ENCODE measurements at regions not wholly inside any gene's neighbourhood (a gene's known extent, or its start where the extent isn't known, plus 50 kb on each side); places are given as distances from the start of the nearest gene placed in this dataset.

- no peak overlapping the region for H3K4me3 ChIP-seq (replicated peaks in 1 of 2; ENCODE audit: low read depth in 1 of 2, low read length in 2 of 2)
- H3K27me3 ChIP-seq (ENCODE audit: insufficient read depth, low read length) = no peaks in the 10 kb centered on the region
- no peak overlapping the region for H3K27ac ChIP-seq (ENCODE audit: low read depth, low read length)
- H2AFZ ChIP-seq (ENCODE audit: low read depth, low read length, poor library complexity, severe bottlenecking) = no peak overlapping the region
- ATAC-seq (no peak), DNase-seq (ENCODE audit: low read depth, low spot score) (no peak)
- H3K9me3 ChIP-seq (ENCODE audit: control insufficient read depth in 1 of 2, insufficient read depth in 1 of 2, low read depth in 1 of 2, low read length in 2 of 2) = no peaks in the 10 kb centered on the region
- no TSS peak for BruUV-seq (replicated peaks)
- H3K4me2 ChIP-seq (ENCODE audit: low read length) = no peak overlapping the region
- ChIA-PET CTCF (interaction anchor here (2.0 kb wide), 1 partner anchor 11 kb away, joined by 6 read pairs; no protein-coding TSS in a partner anchor), POLR2A (no interaction called here), RAD21 (ENCODE audit: low non-redundant PET in 1 of 2, low total read pairs in 2 of 2, uncharacterized antibody in 2 of 2, unreplicated experiment in 2 of 2) (no interaction called here)
- no peaks in the 10 kb centered on the region for H3K36me3 ChIP-seq (ENCODE audit: control insufficient read depth in 1 of 2, insufficient read depth in 2 of 2, low read length in 2 of 2)
- no peaks in the 10 kb centered on the region for H3K9me2 ChIP-seq (ENCODE audit: insufficient read depth)
- no peak overlapping the region for H3K9ac ChIP-seq (ENCODE audit: low read length)
- H3K79me2 ChIP-seq (ENCODE audit: insufficient read depth, low read length) = no peaks in the 10 kb centered on the region
- no peaks in the 10 kb centered on the region for H4K20me1 ChIP-seq (ENCODE audit: insufficient read depth)
- intact Hi-C loops (cut with micrococcal nuclease) = no loop called here
- H3K4me1 ChIP-seq (ENCODE audit: control insufficient read depth in 1 of 2, insufficient read depth in 2 of 2, low read length in 2 of 2) = no peaks in the 10 kb centered on the region
- TF ChIP-seq YY1 (IDR thresholded peaks at IDR 0.05; ENCODE audit: extremely low read depth, insufficient replicate concordance, low read depth, low read length) = no peak
- no peak for TF ChIP-seq POLR2A (IDR thresholded peaks at IDR 0.05; ENCODE audit: borderline replicate concordance, extremely low read depth, insufficient read depth, insufficient read length)
- TF ChIP-seq EGR1 (IDR thresholded peaks at IDR 0.05; ENCODE audit: low read depth) = no peak
- no peak for TF ChIP-seq EZH2 (IDR thresholded peaks at IDR 0.05)
- no peak for TF ChIP-seq EZH2phosphoT487 (IDR thresholded peaks at IDR 0.05; ENCODE audit: borderline replicate concordance)
- TF ChIP-seq RAD21 (IDR thresholded peaks at IDR 0.05; ENCODE audit: low read depth) = no peak
- no peak for TF ChIP-seq ATF3 (IDR thresholded peaks at IDR 0.05)
Measured at GRCh38 chr2:133790711-133791110, 222.4 kb upstream of the NCKAP5 start.

GRCh38 chr2:133791191-133791590, 222.9 kb upstream of the NCKAP5 start:
- Histone ChIP-seq H3K4me2 (ENCODE audit: low read length) (no peak overlapping the region), H3K9me2 (ENCODE audit: insufficient read depth) (no peaks in the 10 kb centered on the region), H4K20me1 (ENCODE audit: insufficient read depth) (no peaks in the 10 kb centered on the region), H3K9me3 (ENCODE audit: control insufficient read depth in 1 of 2, insufficient read depth in 1 of 2, low read depth in 1 of 2, low read length in 2 of 2) (no peaks in the 10 kb centered on the region), H3K27me3 (ENCODE audit: insufficient read depth, low read length) (no peaks in the 10 kb centered on the region), H3K27ac (ENCODE audit: low read depth, low read length) (no peak overlapping the region), H3K79me2 (ENCODE audit: insufficient read depth, low read length) (no peaks in the 10 kb centered on the region), H2AFZ (ENCODE audit: low read depth, low read length, poor library complexity, severe bottlenecking) (no peak overlapping the region), H3K4me3 (replicated peaks in 1 of 2; ENCODE audit: low read depth in 1 of 2, low read length in 2 of 2) (no peak overlapping the region), H3K36me3 (ENCODE audit: control insufficient read depth in 1 of 2, insufficient read depth in 2 of 2, low read length in 2 of 2) (no peaks in the 10 kb centered on the region), H3K9ac (ENCODE audit: low read length) (no peak overlapping the region), H3K4me1 (ENCODE audit: control insufficient read depth in 1 of 2, insufficient read depth in 2 of 2, low read length in 2 of 2) (no peaks in the 10 kb centered on the region)
- ATAC-seq (no peak), DNase-seq (ENCODE audit: low read depth, low spot score) (no peak)
- ChIA-PET CTCF (interaction anchor here (2.0 kb wide), 1 partner anchor 11 kb away, joined by 6 read pairs; no protein-coding TSS in a partner anchor), POLR2A (no interaction called here), RAD21 (ENCODE audit: low non-redundant PET in 1 of 2, low total read pairs in 2 of 2, uncharacterized antibody in 2 of 2, unreplicated experiment in 2 of 2) (no interaction called here)
- no TSS peak for BruUV-seq (replicated peaks)
- intact Hi-C loops (cut with micrococcal nuclease) = no loop called here
- TF ChIP-seq JUND (IDR thresholded peaks at IDR 0.05) (no peak), CEBPB (IDR thresholded peaks at IDR 0.05; ENCODE audit: low read depth) (no peak), EZH2phosphoT487 (IDR thresholded peaks at IDR 0.05; ENCODE audit: borderline replicate concordance) (no peak), ZNF274 (IDR thresholded peaks at IDR 0.05; ENCODE audit: low read depth, low read length) (no peak), RAD21 (IDR thresholded peaks at IDR 0.05; ENCODE audit: low read depth) (no peak), YY1 (IDR thresholded peaks at IDR 0.05; ENCODE audit: extremely low read depth, insufficient replicate concordance, low read depth, low read length) (no peak), EGR1 (IDR thresholded peaks at IDR 0.05; ENCODE audit: low read depth) (no peak), POLR2A (IDR thresholded peaks at IDR 0.05; ENCODE audit: borderline replicate concordance, extremely low read depth, insufficient read depth, insufficient read length) (no peak), EZH2 (IDR thresholded peaks at IDR 0.05) (no peak), ELF1 (IDR thresholded peaks at IDR 0.05; ENCODE audit: borderline replicate concordance, low read depth) (no peak), SIN3A (IDR thresholded peaks at IDR 0.05; ENCODE audit: low read depth) (no peak), ZFX (IDR thresholded peaks at IDR 0.05) (no peak), MAX (IDR thresholded peaks at IDR 0.05) (no peak), SP1 (IDR thresholded peaks at IDR 0.05; ENCODE audit: low read depth) (no peak), TCF7L2 (IDR thresholded peaks at IDR 0.05; ENCODE audit: borderline replicate concordance, extremely low read depth, insufficient read depth, insufficient read length) (no peak), FOSL1 (IDR thresholded peaks at IDR 0.05; ENCODE audit: low read depth) (no peak), SRF (IDR thresholded peaks at IDR 0.05; ENCODE audit: low read depth) (no peak), POLR2AphosphoS5 (IDR thresholded peaks at IDR 0.05; ENCODE audit: low read depth, low read length) (no peak), CTCF (IDR thresholded peaks at IDR 0.05 in 2 of 3, conservative IDR thresholded peaks at IDR 0.05 in 1 of 3; ENCODE audit: borderline replicate concordance in 1 of 3, insufficient read depth in 1 of 3, low read depth in 2 of 3, low read length in 2 of 3) (no peak)
